CD1c-positive myeloid dendritic cell (primary cell): ENCODE measurements at regions not wholly inside any gene's neighbourhood (a gene's known extent, or its start where the extent isn't known, plus 50 kb on each side); places are given as distances from the start of the nearest gene placed in this dataset.

ENCODE experiments used
- DNase-seq: peaks from one replicate; pipeline ENCODE4 v3.0.0-alpha.2; 2016; ENCODE audit errors: extremely low spot score

GRCh38 chr11:8340296-8340695, 76.6 kb upstream of the LMO1 start:
- DNase-seq: peak; percentile 52

DNA sequence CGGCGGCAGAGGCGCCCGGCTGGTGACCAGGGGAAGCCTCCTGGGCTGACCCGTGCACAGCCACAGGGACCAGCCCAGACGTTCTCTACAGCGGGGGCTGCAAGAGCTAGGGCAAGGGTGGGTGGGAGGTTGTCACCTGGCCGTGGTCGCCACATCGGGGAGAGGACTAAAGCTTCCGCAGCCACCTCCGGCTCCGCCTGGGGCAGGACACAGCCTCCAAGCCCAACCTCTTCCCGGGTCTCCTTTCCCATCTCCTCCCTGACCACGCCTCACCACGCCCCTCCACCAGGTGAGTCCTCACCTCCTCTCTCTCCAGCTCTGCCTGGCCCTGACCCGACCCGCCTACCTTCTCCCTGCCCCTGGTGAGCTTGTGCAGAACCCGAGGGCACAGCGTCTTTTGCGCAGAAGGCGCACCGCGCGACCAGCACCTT, 75.9 kb upstream of the LMO1 start:
- DNase-seq: no peak

DNA sequence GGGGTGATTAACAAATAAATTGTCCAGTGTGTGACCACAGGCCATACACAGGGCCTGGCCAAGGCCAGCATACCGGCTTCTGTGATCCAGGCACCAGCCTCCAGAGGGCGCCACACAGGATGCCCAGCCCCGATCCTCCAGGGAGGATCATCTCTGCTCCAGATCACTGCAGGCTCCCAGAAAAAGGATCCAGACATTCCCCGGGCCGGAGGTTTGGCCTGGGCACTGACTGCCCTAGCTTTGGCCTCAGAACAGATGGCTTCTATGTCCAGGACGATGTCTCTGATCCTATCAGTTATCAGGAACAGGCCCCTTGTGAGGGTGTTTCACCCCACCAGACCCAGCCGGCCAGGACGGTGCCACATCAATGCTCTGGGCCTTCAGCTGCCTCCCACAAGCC, 74.5 kb upstream of the LMO1 start:
- peak; percentile 45 for DNase-seq

GRCh38 chr11:8337130-8337795, 73.6 kb upstream of the LMO1 start:
- no peak for DNase-seq

- DNase-seq: no peak
Observed at GRCh38 chr11:8336356-8337129, 72.9 kb upstream of the LMO1 start.

GRCh38 chr11:8335683-8336082, 72.0 kb upstream of the LMO1 start:
- DNase-seq: no peak

- DNase-seq: no peak
Observed at GRCh38 chr11:8335186-8335585, 71.5 kb upstream of the LMO1 start.

DNA sequence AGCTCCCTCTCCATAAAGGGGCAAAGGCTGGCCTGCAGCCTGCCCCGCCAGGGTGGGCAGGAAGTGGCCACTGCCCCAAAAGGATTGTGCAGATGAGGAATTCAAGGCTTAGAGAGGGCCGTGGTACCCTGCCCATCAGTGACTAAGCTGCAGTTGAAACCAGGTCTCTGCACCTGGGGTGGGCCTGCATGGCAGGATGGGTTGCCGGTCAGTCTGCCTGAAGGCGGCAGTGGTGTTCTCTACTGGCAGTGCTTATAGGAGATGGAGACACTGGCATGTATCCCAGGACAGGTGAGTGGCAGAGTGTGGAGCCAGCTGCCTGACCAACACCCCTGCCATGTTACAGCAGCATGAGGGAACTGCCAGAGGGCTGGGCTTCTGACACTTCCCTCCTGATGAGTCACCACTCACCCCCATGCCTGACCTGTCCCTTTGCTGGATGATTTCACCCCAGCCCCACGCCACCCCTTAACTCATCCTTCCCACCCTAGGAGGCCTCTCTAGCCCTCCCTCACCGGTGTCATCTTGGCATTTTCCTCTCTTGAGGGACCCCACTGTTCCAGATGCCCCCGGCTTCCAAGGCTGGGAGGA, 70.2 kb upstream of the LMO1 start:
- DNase-seq: peak; percentile 60

- DNase-seq: no peak
Observed at GRCh38 chr11:8333376-8333775, 69.7 kb upstream of the LMO1 start.

GRCh38 chr11:8332891-8333290, 69.2 kb upstream of the LMO1 start:
- no peak for DNase-seq

DNA sequence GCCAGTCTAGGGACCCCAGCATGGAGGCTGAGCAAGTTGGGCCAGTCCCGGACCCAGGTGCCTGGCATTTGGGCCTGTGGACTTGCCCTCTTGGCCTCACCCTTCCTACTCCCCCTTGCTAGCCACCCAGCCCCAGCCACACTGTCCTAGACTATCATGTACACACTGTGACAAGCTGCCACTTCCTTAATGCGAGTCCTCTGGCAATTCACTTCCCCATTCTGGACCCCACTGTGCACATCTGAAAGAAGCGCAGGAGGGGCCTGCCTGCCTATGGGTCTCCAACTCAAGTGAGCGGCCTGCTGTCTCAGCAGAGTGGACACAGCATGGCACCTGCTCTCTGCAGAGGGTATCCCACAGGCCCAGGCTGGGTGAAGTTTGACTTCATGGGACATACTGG, 68.5 kb upstream of the LMO1 start:
- peak; percentile 70 for DNase-seq

- DNase-seq: peak; percentile 35
Observed at GRCh38 chr11:8331767-8332166, 68.1 kb upstream of the LMO1 start.

GRCh38 chr11:8330896-8331295, 67.2 kb upstream of the LMO1 start:
- DNase-seq: no peak

DNA sequence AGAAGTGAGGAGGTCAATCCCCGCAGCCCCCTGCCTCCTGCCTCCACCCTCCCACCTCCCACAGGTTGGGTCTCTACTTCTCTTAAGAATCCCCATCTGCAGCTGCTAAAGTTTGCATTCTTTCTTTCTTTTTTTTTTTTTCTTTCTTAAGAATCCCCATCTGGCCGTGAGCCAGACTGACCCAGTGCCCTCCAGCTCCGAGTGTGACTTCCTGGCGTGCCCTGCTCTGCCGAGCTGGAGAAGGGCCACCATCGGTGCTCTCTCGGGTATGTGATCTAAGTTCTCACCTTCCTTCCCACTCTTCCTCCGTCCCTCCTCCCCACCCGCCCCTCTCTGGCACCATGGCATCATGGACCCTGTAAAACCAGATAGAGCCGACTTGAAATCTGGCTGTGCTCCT, 66.7 kb upstream of the LMO1 start:
- DNase-seq: no peak

DNA sequence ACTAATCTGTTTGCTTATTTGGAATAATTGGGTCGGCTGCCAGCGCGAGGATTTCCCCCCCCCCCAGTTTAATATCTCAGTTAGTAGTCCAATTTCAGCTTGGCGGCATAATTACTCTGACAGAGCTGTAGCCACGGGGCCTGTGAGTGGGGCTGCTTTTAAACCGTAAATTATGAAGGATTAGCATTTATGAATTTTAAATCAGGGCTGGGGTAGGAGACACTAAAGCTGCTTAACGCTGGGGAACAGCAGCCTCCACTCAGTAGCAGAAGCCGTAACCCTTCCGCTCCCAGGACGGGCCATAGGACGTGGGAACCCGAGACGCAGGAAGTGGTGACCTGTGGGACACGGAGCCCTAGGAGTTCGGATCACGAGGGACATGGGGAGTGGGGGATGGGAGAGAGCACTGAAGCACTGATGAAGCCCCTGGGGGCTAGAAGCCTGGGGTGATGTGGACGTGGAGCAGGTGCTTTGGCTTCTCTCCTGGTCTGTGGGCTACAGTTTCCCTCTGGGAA, 66.2 kb upstream of the LMO1 start:
- DNase-seq: no peak

DNA sequence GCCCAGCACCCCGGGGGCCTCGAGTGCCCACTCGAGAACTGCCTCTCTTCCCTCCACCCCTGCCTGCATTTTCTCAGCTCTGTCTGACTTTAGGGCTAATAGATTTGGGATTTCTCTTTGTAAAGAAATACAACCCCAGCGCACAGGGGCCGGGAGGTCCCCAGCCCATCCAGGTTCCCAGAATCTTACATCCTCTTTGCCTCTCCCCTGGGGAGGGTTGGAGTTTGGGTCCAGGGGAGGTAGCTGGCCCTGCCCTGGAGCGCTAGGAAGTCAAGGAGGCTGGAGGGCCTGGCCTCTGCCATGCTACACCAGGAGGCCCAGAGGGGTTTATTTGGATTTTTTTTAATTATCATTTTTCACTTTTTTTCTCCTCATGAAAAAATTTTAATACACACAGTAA, 65.7 kb upstream of the LMO1 start:
- DNase-seq: no peak

DNA sequence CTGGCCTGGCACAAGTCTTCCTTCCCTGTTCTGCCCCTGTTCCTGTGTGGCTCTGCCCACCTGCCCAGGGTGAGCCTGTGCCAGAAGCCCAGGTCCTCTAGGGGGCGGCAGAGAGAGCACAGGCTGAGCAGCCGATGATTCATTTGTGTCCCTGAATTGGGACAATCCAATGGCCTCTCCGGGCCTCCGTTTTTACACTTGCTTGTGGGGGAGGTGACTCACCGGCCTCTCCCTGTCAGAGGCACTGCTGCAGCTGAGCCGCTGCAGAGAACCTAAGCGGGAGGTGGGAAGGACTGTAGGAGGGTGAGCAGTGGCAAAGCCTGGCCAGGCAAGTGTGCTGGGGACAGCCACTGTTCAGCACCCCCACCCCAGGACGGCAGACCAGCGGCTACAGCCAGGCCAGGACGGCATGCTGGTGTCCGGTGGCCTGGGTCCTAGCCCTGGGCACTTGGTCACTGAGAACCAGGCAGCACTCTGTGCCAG, 65.2 kb upstream of the LMO1 start:
- DNase-seq: peak; percentile 94

DNA sequence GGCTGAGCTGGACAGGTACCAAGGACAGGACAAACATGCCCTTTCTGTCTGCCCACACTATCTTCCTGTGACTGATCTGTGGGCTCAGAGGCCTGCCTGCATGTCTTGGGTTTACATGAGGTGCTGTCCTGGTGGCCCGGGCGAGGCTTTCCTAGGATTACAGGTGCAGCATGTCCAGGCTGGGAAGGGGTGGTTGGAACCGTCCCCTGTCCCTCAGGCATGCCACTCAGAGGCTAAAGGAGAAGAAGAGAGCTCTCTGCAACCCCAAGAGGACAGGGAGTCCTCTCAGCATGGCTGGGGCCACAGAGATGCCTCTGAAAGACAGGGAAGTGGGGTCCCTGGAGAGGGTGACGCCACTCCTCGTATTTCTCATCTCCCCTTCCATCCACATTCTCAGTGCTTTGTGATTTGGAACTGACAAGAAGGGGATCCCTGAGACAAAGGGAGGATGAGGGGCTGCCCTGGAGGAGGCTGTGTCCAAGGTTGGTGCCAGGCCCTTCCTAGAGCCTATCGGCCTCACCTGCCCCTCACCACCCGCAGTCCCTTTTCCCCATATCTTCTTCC, 64.6 kb upstream of the LMO1 start:
- DNase-seq: no peak

GRCh38 chr11:8327761-8328192, 64.1 kb upstream of the LMO1 start:
- peak; percentile 41 for DNase-seq

- DNase-seq: no peak
Observed at GRCh38 chr11:8326337-8326736, 62.7 kb upstream of the LMO1 start.

DNA sequence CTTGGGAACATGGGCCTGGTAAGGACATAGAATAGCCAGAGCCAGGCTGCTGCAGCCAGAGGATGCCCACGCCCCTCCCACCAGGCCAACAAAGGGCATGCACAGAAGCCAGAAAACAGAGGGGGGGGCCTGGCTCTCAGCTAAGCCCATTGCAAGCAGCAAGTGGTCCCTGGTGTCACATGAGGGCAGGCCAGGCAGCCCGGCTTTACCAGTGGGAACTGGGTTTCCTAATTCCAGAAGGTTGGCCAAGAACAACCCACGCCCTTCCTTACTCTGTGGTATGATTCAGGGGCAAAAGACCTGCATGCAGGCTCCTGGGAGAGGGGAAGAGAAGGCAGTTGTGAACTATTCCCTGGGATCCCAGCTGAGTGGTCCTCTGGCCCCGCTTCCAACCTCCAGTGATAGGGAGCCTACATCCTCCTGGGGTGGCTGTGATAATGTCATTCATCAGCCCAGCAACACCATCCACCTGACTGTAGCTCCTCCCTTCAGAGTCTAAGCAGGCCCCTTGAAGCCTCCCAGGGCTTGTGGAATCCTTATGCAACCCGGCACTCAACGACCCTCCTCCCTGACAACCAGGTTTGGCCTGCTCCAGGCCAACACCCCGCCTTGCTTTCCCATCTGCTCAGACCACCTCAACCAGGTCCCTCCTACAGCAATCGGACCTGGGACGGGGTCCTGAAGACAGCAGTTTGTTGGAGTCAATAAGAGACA, 62.1 kb upstream of the LMO1 start:
- DNase-seq: no peak
